Glomerular visceral epithelial cell (primary cell): ENCODE measurements at regions not wholly inside any gene's neighbourhood (a gene's known extent, or its start where the extent isn't known, plus 50 kb on each side); places are given as distances from the start of the nearest gene placed in this dataset.
A peak's percentile ranks its signal among the peaks of the same experiment; 100 is the strongest.
"Not testable (repeated sequence)": the region's sequence is repeated elsewhere in the genome, so short reads cannot be mapped to it uniquely, and the experiment has no call there.

Experiments
- DNase-seq: peaks from one replicate; pipeline ENCODE4 v3.0.0-alpha.2; 2016; ENCODE audit errors: extremely low spot score

DNA sequence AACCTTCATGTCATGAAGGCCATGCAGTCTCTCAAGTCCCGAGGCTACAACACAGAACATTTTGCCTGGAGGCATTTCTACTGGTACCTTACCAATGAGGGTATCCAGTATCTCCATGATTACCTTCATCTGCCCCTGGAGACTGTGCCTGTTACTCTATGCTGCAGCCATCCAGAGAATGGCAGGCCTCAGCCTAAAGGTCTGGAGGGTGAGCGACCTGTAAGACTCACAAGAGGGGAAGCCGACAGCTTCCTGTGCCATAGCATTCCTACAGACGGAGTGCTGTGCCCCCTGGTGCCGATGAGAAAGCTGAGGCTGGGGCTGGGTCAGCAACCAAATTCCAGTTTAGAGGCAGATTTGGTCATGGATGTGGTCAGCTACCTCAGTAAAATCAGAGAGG lies 51.3 kb upstream of the CADPS start:
- DNase-seq = no peak

DNA sequence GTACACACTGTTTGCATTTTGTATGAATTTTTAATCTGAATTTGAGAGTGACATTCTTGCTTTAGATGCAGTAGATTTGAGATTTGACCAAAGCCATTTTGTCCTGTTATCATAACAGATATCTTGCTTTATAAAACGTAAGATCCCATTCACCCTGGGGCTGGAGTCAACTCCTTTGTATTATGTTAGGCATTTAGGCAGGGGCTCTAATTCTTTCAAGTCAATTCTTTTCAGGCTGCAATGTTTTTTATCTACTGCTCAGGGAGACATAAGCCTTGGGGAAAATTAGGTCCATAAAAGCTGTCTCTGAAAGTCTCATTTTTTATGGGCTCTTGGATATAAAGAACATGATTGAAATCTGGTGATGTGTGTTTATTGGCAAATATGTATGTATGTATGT lies 53.0 kb upstream of the CADPS start:
- DNase-seq = no peak

DNA sequence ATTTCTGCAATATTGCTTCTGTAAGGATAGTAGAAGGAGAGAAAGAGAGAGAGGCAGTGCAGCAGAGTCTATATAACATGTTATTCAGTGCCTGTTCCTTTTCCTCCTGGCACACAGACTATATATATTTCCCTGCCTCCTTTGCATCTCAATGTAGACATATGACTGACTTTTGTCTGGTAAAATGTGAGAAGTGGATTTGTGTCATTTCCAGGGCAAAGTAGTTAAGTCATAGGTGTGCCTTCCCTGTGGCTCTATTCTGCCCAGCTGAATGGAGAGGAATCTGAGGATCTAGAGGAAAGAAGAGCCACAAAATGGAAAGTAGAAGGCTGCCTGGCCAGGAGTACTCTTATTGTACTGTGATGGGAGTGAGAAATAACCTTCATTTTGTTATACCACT lies 54.6 kb upstream of the CADPS start:
- DNase-seq = no peak

DNA sequence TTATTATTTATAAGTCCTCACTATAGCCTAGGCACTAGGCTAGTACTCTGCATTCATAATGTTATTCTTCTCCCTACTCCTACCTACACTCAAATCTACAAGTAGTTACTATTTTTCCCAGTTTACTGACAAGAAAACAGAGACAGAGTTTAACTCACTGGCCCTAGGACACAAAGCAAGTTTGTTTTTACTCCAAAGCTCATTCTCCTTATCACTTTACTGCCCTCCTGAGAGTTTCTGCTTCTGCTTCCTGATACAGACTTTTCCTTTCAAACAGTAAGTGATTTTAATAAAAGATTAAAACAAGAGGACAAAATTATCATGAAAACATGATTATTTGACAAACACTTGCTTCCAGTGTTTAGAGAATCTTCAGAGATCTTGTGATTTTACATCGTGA lies 60.6 kb upstream of the CADPS start:
- no peak for DNase-seq

DNA sequence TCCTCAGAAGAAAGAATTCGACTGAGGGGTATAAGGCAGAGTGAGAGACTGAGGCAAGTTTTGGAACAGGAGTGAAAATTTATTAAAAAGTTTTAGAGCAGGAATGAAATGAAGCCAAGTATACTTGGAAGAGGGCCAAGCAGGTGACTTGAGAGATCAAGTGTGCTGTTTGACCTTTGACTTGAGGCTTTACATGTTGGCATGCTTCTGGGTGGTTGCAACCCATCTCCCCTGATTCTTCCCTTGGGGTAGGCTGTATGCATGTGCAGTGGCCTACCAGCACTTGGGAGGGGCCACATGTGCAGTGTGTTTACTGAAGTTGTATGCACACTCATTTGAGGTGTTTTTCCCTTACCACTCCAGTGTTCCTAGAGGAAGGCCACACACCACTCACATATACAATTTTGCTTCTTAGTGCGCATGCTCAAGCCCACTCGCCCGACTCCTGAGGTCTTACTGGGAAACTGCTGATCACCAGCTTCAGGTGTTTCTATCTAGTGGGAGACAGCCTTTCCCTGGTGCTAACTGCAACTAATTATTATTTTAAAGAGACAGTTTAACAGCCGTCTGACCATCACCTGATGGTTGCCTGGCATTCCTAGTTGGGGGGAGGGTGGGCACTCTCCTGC lies 61.5 kb upstream of the CADPS start:
- no peak for DNase-seq

DNA sequence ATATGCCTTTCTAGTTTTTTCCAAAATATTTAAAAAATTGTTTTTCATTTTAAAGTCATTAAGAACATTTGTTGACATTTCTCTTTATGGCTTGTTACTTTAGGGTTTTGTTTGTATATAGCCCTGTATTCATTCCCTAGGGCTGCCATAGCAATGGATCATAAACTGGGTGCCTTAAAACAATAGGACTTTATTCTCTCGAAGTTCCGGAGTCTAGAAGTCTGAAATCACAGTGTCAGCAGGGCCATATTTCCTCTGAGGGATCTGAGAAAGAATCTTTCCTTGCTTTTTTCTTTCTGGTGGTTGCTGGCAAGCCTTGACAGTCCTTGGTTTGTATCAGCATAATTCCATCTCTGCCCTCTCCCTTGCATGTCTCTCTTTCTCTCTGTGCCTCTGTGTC lies 63.4 kb upstream of the CADPS start:
- no peak for DNase-seq

DNA sequence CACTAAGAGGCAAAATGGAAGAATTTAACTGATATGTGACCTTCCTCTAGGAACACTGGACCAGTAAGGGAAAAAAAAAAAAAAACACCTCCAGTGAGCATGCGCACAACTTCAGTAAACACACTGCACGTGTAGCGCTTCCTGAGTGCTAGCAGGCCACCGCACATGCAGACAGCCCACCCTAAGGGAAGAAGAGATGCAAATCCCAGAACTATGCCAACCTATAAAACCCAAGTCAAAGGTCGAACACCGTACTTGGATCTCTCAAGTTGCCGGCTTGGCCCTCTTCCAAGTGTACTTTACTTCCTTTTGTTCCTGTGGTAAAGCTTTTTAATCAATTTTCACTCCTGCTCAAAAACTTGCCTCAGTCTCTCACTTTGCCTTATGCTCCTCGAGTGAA lies 64.5 kb upstream of the CADPS start:
- DNase-seq = no peak

DNA sequence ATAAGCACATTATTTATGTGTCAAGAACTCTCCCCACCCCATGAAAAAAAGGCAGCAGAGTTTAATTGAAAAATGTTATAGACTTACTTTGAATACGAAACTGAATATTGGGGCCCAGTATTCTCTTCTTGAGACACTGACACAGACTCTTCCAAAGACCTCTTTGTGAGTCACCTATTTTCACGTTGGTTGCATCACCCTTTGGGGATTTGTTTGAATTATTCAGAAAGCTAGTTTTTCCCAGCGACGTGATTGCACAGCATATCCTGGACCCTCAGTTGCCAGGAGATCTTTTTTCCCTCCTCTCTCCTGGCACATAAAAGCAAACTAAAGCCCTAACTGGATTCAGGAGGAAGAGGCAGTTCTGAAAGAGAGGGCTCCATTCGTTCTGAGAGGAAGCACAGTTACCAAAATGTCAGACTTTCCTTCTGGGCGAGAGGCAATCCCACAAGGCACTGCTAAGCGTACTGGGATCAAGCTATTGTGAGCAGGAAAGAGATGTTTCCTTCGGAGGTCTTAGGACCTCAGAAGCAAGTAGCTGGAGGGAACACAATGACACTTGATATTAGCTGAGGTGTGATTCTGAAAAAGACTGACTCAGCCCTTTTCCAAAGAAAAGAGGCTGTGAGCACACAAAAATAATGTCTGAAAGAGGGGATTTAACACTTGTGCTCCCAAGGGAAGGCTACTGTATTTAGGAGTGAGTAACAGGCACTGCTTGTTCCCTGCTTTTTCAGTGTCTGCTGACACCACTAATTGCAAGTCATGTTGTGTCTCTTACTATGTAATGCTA lies 65.8 kb upstream of the CADPS start:
- DNase-seq = no peak

DNA sequence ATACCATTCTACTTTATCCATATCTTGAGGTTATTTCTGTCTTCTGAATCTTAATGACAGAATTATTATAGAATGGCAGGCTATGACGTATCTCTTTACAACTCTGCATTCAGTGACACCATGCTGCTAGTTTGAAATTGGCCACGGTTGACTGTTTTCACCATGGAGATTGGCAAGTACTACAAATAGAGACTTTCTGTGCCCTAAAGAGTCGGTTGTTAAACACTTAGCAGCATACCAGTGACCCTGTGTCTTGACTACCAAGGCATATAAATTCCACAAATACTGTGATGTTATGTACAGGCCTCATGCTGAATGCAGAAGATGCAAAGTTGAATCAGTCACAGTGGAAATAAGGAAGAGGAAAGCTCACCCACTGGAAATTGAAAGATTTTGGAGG lies 67.0 kb upstream of the CADPS start:
- no peak for DNase-seq

DNA sequence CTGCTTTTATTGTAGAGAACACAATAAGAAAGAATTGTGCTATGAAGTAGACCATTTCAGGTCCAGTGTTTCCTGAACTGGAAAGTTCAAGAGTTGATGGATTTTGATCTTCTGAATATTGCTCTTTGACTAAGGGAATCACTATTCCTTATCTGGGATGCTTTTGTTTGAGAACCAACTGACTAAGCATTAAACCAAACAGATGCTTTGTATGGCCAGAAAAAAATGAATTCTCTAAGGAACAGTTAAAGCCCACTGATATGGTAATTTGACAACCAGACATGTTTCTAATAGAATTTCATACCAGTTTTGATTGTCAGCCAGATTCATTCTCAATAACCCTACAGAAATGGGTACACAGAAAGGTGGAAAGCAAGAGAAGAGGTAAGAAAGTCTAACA lies 67.5 kb upstream of the CADPS start:
- DNase-seq = no peak

DNA sequence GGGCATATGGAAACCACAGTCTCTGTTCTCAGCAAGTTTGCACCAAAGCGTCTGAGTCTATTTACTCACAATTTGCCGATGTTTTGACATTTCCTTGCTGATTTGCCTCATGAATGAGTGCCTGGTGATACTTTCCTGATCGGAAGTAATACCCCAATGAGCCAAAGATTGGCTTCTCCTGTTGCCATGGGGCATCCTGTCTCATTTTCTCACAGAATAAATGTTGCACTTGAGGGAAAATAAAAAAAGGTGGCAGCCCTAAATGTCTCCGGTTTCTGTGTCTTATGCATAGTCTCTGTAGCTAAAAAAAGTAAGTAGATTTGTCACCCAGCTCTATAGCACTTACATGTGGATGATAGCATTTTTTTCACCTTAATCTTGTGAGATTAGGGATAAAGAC lies 73.7 kb upstream of the CADPS start:
- no peak for DNase-seq

DNA sequence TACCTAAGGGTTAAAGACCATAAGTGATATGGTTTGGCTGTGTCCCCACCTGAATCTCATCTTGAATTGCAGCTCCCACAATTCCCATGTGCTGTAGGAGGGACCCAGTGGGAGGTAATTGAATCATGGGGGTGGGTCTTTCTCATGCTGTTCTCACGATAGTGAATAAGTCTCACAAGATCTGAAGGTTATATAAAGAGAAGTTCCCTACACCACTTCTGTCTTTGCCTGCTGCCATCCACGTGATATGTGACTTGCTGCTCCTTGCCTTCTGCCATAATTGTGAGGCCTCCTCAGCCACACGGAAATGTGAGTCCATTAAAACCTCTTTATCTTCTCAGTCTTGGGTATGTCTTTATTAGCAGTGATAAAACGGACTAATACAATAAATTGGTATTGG lies 75.0 kb upstream of the CADPS start:
- no peak for DNase-seq

DNA sequence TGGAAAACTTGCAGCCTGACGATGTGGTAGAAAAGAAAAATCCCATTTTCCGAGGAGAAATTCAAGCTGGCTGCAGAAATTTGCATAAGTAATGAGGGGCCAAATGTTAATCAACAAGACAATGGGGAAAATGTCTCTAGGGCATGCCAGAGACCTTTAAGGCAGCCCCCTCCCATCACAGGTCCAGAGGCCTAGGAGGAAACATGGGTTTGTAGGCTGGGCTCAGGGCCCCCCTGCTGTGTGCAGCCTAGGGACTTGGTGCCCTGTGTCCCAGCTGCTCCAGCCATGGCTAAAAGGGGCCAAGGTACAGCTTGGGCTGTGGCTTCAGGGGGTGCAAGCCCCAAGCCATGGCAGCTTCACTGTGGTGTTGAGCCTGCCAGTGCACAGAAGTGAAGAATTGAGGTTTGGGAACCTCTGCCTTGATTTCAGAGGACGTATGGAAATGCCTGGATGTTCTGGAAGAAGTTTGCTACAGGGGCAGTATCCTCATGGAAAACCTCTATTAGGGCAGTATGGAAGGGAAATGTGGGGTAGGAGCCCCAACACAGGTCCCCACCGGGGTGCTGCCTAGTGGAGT lies 75.9 kb upstream of the CADPS start:
- DNase-seq = no peak

DNA sequence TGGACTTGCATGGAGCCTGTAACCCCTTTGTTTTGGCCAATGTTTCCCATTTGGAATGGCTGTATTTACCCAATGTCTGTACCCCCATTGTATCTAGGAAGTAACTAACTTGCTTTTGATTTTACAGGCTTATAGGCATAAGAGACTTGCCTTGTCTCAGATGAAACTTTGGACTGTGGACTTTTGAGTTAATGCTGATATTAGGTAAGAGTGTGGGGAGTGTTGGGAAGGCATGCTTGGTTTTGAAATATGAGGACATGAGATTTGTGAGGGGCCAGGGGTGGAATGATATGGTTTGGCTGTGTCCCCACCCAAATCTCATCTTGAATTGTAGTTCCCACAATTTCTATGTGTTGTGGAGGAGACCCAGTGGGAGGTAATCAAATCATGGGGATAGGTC lies 76.7 kb upstream of the CADPS start:
- not testable (repeated sequence) for DNase-seq

DNA sequence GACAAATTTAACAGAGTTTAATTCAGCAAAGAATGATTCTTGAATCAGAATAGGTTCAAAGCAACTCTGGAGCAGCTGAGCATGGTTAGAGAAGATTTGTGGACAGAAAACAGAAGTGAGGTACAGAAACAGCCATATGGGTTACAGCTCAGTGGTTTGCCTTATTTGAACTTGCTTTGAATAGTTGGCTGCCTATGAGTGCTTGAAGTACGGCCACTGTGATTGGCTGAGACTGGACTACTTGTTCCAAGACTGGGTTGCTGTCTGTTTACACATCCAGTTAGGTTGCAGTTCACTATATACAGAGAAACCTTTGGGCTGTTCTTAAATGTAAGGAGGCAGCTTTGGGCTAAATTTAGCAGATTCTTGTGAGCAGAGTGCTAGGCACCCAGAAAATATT lies 79.4 kb upstream of the CADPS start:
- DNase-seq = no peak

DNA sequence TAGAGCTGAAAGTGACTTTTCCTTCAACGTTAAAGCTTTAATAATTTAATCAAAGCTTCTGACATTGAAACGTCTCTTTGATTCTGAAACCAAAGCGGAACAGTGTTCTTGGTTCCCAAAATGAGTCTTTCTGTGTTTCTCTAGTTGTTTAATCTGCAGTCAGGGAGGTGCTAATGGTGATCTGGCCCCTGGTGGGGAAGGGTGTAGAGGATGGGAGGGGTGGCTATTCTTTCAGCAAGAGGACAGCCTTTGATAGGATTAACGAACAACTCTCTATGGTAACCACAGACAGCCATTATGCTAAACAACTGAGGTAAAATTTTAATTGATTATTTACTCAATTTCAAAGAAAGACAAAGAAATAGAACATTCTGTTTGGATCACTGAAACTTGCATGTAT lies 79.9 kb upstream of the CADPS start:
- DNase-seq = no peak

DNA sequence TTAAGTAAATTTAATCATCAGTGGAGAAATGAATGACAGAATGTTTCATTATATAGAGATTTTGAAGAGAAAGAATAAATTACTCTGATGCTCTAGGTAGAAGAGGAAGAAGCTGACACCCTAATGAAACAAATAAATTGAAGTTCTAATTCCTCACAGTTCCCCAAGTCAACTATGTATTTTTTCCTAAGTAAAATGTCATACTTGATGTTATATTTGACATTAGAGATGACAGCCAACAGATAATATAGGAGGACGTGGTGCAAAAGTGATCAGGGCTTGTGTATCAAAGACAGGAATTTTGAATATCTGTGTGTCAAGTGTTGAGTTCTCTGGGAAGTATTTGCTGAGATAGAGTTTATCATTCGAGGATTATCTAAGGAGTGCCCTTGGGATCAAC lies 81.2 kb upstream of the CADPS start:
- DNase-seq = no peak

DNA sequence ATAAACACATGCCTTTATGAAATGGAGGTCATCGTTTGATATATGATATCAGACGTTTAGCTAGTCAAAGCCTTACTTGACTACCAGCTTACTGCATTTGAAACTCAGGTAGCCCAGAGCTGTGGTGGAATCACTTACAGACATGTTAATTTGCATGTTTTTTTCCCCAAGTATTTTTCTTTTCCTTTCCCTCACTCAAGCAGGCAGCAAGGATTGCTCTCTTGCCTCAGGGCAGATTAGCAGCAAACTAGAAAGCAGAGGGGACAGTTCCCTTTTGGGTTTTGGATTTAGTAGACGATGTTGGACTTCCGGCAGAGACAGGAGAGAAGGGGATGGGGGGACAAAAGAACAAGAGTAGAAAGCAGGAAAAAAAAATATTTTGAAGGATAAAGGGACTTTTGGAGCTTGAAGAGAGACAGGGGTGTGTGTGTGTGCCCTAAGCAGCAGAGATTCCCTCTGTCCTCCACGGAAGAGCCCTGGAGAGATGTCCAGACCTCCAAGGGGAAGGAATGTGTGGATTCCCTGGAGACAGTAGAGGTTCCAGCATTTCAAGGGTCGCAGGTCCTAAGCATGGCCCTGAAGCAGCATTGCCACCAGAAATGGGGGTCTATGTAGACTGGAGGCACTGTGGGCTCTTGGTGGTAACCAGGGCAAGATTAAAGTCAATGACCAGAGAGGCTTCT lies 86.8 kb upstream of the CADPS start:
- no peak for DNase-seq

DNA sequence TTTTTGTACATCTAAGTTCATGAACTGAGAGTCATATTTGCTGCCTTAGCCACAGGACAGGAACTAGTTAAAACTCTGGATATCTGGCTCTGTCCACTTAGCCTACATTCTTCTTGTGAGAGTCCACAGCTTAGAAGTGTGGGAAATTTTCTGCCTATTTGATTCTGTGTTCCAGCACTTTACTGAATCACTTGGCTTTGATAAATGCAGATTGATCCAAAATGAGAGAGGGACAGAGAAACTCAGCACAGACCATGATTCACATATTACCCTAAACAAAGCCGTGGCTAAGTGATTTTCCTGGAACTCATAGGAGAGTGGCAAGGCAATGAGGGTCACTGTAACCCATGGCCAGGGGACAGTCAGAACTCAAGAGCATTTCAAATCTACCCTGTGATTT lies 87.5 kb upstream of the CADPS start:
- DNase-seq = no peak

DNA sequence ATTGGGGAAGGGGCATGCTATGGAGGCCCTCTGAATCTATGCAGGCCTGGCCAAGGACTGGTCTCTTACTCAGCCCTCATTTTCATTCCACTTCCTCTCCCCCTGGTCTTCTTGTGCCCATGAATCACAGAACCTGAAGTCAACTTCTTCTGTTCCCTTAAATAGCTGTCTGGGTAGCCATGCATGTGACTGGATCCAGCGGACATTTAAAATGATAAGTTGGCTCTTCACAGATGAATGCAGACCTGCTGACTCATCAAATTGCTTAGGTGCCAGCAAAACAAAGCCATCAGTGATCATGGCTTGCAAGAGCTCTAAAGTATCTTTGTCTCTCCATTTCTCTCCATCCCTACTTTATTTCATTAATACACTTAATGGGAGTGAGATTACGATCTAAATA lies 90.1 kb upstream of the CADPS start:
- peak; percentile 1 for DNase-seq

DNA sequence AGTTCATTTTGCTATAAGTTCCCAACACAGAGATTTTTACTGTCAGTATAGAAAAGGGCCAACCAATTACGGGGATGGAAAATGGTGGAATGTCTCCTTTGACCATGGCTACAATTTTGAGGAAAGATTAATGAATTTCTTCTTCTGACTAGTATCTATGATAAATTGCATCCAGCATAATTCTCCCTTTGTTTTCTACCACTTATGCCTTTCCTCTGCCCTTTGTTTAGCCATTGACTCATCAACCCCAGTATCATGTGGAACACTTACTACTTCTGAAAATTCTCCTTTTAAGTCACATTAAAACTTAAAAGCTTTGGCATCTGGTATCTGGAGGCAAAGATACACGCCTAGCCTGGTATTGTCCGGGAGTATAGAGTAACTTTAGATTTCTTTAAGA lies 92.9 kb upstream of the CADPS start:
- no peak for DNase-seq

DNA sequence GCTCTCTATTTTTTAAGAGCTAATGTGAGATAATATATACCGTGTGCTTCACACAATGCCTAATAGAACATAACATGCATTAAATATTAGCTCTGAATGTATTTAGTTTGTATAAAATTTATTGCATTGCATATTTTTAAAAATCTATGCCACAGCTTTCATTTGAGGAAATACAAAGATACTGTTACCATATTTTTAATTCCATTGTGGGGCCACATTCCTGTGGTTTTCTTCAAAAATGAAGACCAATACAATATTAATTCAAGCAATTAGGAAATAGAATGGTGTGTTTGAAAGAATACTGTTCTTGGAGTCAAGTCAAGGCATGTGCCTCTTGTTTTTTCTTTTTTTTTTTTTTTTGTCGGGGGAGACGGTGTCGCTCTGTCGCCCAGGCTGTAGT lies 95.4 kb upstream of the CADPS start:
- no peak for DNase-seq

DNA sequence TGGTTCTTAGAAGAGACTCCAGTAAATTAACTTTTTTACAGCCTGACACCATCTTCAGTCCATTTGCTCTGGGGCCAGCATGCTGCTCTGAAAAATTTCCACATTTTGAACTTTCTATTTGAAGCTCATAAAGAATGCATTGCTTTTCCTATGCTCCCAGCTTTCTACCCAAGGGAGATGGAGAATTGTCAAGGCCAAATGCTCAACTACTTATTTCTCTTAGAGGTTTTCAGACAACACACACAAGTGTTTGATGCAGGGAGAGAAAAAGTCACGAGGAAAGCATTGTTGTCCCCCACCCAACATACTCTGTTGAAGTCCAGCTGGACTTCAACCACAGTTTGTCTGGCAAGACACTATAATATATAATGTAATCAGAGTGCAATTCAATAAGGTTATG lies 100.3 kb upstream of the CADPS start:
- DNase-seq = no peak
